ENCODE measurements at regions not wholly inside any gene's neighbourhood (a gene's known extent, or its start where the extent isn't known, plus 50 kb on each side); places are given as distances from the start of the nearest gene placed in this dataset.
"Not testable (repeated sequence)": the region's sequence is repeated elsewhere in the genome, so short reads cannot be mapped to it uniquely, and the experiment has no call there.

DNA sequence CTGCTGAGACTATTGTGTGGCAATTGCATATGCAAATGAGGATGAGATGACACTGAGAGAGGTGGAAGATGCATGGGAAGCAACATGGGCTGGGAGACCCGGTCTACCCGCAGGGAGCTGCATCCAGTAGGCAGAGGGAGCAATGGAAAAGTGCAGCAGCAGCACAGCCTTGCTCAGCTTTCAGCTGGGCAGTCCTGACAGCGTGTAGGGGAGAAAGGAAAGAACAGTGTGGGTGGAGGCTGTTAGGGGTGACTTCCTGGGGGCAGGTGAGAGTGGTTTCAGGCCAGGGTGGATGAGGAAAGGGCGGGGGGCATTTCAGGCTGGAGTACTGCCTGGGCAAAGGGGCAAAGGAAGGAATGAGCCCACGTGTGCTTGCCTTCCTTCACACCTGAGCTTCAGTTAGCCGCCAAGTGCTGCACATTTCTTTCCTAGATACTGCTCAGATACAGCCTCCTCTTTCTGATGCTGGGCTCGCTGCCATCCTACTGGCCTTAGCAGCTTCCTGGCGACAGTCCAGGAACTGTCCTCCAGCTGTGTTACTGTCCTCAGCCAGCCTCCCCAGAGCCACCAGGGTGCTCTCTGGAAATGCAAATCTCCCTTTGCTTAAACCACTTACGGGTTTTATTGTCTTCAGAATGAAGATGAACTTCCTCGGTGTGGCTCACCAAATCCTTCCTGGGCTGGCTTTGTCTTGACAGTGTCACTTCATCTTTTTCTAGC is 276.3 kb downstream of the TSN start:
- no peaks in the 10 kb centered on the region for H3K4me1 ChIP-seq
- WGBS, 2 donors (ENCODE audit: low coverage in 1 of 2), result 39 to 62% methylated on average over 6 to 9 of the region's 10 CpGs
- no peaks in the 10 kb centered on the region for H3K36me3 ChIP-seq
- H3K27me3 ChIP-seq, result no peaks in the 10 kb centered on the region
- TF ChIP-seq POLR2AphosphoS5 (IDR thresholded peaks at IDR 0.05) (no peak), EP300 (IDR thresholded peaks at IDR 0.05) (no peak), POLR2A (IDR thresholded peaks at IDR 0.05) (no peak)
- TF ChIP-seq, protein P1, sequence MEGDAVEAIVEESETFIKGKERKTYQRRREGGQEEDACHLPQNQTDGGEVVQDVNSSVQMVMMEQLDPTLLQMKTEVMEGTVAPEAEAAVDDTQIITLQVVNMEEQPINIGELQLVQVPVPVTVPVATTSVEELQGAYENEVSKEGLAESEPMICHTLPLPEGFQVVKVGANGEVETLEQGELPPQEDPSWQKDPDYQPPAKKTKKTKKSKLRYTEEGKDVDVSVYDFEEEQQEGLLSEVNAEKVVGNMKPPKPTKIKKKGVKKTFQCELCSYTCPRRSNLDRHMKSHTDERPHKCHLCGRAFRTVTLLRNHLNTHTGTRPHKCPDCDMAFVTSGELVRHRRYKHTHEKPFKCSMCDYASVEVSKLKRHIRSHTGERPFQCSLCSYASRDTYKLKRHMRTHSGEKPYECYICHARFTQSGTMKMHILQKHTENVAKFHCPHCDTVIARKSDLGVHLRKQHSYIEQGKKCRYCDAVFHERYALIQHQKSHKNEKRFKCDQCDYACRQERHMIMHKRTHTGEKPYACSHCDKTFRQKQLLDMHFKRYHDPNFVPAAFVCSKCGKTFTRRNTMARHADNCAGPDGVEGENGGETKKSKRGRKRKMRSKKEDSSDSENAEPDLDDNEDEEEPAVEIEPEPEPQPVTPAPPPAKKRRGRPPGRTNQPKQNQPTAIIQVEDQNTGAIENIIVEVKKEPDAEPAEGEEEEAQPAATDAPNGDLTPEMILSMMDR (IDR thresholded peaks at IDR 0.05), result no peak
- no peak overlapping the region for H3K4me3 ChIP-seq
- no peak for ATAC-seq
- peaks cover 0 to 5% (median 0%) of the 10 kb centered on the region in 3 donors for H3K9me3 ChIP-seq
- no peak overlapping the region for H3K27ac ChIP-seq

DNA sequence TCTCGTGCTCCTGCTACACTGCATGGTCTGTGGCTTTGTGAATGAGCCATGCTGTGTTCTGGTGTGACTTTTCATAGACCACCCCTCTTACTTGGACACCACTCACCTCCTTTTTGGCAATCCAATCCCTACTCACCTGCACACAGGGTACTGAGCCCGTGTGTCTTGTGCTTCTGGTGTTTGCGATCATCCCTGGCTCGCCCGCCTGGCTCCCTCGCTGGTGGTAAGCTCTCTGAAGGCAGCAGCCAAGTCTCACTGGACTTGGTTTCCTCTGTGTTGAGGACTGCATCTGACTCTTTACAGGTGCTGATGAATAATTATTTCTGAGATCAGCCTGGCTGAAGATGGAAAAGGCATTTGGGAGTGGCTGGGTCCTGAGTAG is 276.8 kb downstream of the TSN start:
- TF ChIP-seq EP300 (IDR thresholded peaks at IDR 0.05), result no peak
- TF ChIP-seq, protein P1 (IDR thresholded peaks at IDR 0.05), result no peak
- TF ChIP-seq POLR2AphosphoS5 (IDR thresholded peaks at IDR 0.05), result no peak
- no peak for TF ChIP-seq POLR2A (IDR thresholded peaks at IDR 0.05)
- Histone ChIP-seq H3K36me3 (no peaks in the 10 kb centered on the region), H3K27ac (no peak overlapping the region), H3K9me3 (peaks cover 0 to 5% (median 0%) of the 10 kb centered on the region in 3 donors), H3K4me3 (no peak overlapping the region), H3K4me1 (no peaks in the 10 kb centered on the region), H3K27me3 (peaks cover 5% of the 10 kb centered on the region)
- 84% methylated on average over 6 of the region's 6 CpGs; no CpG with 5 or more reads in 1 of the 2 donors for WGBS, 2 donors (ENCODE audit: low coverage in 1 of 2)
- ATAC-seq, result no peak

DNA sequence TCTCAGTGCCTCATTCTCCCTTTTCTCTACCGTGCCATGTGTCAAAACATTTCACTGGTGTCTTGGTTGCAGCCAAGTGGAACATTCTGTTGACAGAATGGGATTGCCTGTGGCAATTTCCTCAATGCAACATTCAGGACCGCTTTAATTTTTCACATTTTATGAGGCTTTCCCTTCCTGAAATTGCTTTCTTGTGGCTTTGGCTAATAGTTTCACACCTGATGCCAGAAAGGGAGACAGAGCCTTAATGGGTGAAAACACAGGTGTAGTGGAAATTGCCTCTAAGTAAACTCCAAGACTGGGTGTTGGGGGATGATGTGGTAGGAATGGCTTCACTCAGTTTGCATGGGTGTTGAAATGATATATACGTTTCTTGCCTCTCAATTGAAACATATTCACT is 278.3 kb downstream of the TSN start:
- Histone ChIP-seq H3K9me3 (peaks cover 0 to 5% (median 0%) of the 10 kb centered on the region in 3 donors), H3K27ac (no peak overlapping the region), H3K4me1 (no peaks in the 10 kb centered on the region), H3K27me3 (peaks cover 5% of the 10 kb centered on the region), H3K36me3 (no peaks in the 10 kb centered on the region), H3K4me3 (no peak overlapping the region)
- WGBS, 2 donors (ENCODE audit: low coverage in 1 of 2), result 79 to 84% methylated on average over 2 to 3 of the region's 3 CpGs
- TF ChIP-seq POLR2AphosphoS5 (IDR thresholded peaks at IDR 0.05) (no peak), POLR2A (IDR thresholded peaks at IDR 0.05) (no peak), EP300 (IDR thresholded peaks at IDR 0.05) (no peak)
- TF ChIP-seq, protein P1 (IDR thresholded peaks at IDR 0.05), result no peak
- ATAC-seq, result no peak

DNA sequence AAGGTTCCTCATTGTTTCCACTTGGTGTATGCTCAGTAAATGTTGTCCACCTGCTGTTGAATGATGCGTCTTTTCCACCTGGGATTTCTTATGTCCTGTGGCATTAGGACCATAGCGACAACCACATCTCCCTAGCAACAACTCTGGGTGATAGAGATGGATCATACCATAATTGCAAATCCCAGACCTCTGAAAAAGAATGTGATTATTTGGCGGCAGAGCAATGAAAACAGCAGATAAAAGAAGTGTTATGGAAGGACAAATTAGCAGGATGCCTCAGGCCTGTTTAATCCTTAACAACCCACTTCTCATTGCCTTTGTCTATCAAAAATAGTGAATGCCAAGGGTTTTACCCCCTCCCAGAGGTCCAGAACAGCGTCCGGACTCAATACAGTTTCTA is 278.9 kb downstream of the TSN start:
- Histone ChIP-seq H3K4me3 (no peak overlapping the region), H3K27me3 (peaks cover 5% of the 10 kb centered on the region), H3K36me3 (no peaks in the 10 kb centered on the region), H3K9me3 (peaks cover 0 to 5% (median 0%) of the 10 kb centered on the region in 3 donors), H3K4me1 (no peaks in the 10 kb centered on the region), H3K27ac (no peak overlapping the region)
- TF ChIP-seq POLR2A (IDR thresholded peaks at IDR 0.05) (no peak), EP300 (IDR thresholded peaks at IDR 0.05) (no peak), POLR2AphosphoS5 (IDR thresholded peaks at IDR 0.05) (no peak)
- TF ChIP-seq, protein P1 (IDR thresholded peaks at IDR 0.05), result no peak
- no peak for ATAC-seq
- WGBS, 2 donors (ENCODE audit: low coverage in 1 of 2), result 91% methylated on average over 5 of the region's 5 CpGs

DNA sequence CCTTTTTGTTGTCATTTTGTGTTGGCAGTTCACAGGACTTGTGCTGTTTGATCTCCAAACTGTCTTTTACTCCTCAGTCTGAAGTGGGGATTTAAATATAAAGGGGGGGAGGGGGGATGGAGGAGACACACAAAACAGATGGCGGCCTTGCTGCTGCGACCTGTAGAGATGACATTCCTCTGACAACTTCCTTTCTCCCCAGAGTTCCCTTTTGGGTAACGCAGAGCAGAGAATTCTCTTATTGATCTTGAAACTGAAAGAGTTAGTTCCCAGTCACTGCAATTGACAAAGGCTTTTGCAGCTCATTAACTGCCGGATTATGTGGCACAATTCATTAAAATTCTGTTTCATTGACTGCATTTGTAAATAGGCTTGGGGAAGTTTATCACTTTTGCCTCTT is 279.3 kb downstream of the TSN start:
- no peaks in the 10 kb centered on the region for H3K4me1 ChIP-seq
- H3K27ac ChIP-seq, result no peak overlapping the region
- peaks cover 5% of the 10 kb centered on the region for H3K27me3 ChIP-seq
- H3K36me3 ChIP-seq, result no peaks in the 10 kb centered on the region
- no peak for TF ChIP-seq EP300 (IDR thresholded peaks at IDR 0.05)
- no peak for TF ChIP-seq POLR2AphosphoS5 (IDR thresholded peaks at IDR 0.05)
- TF ChIP-seq, protein P1 (IDR thresholded peaks at IDR 0.05), result no peak
- no peak for TF ChIP-seq POLR2A (IDR thresholded peaks at IDR 0.05)
- no peak overlapping the region for H3K4me3 ChIP-seq
- ATAC-seq, result no peak
- H3K9me3 ChIP-seq, result peaks cover 0 to 9% (median 0%) of the 10 kb centered on the region in 3 donors
- WGBS, 2 donors (ENCODE audit: low coverage in 1 of 2), result 59 to 65% methylated on average over 4 of the region's 4 CpGs

DNA sequence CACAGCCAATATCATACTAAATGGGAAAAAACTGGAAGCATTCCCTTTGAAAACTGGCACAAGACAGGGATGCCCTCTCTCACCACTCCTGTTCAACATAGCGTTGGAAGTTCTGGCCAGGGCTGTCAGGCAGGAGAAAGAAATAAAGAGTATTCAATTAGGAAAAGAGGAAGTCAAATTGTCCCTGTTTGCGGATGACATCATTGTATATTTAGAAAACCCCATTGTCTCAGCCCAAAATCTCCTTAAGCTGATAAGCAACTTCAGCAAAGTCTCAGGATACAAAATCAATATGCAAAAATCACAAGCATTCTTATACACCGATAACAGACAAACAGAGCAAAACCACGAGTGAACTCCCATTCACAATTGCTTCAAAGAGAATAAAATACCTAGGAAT is 283.4 kb downstream of the TSN start:
- WGBS, 2 donors (ENCODE audit: low coverage in 1 of 2), result 76 to 92% methylated on average over 2 to 4 of the region's 4 CpGs
- ATAC-seq, result not testable (repeated sequence)

More for the DNA sequence above, 283.4 kb downstream of the TSN start:
- not testable (repeated sequence) for H3K36me3 ChIP-seq, H3K27me3 ChIP-seq, H3K4me3 ChIP-seq, H3K4me1 ChIP-seq, H3K27ac ChIP-seq, H3K9me3 ChIP-seq

All from gastroesophageal sphincter (tissue), 4 donors.